Skeletal muscle tissue (tissue), 3 donors: ENCODE measurements at regions not wholly inside any gene's neighbourhood (a gene's known extent, or its start where the extent isn't known, plus 50 kb on each side); places are given as distances from the start of the nearest gene placed in this dataset.

Source experiments
- H3K27ac ChIP-seq: one replicate; pipeline ENCODE4 v1.7.0; 2013; ENCODE audit warnings: mild to moderate bottlenecking, low read depth, low read length, inconsistent platforms
- H3K27me3 ChIP-seq, 3 donors: one replicate each; pipeline ENCODE4 v1.7.0; 2013; ENCODE audit warnings: low read length in 3 of 3; ENCODE audit not compliant: control insufficient read depth in 3 of 3, insufficient read depth in 3 of 3
- H3K36me3 ChIP-seq, 3 donors: one replicate each; pipeline ENCODE4 v1.7.0; 2013; ENCODE audit warnings: low read length in 3 of 3; ENCODE audit not compliant: control insufficient read depth in 3 of 3, insufficient read depth in 3 of 3
- H3K4me1 ChIP-seq, 3 donors: one replicate each; pipeline ENCODE4 v1.7.0; 2013; ENCODE audit warnings: low read length in 3 of 3, mild to moderate bottlenecking in 3 of 3; ENCODE audit not compliant: control insufficient read depth in 3 of 3, insufficient read depth in 3 of 3
- H3K4me3 ChIP-seq, 3 donors: one replicate each; pipeline ENCODE4 v1.7.0; 2013; ENCODE audit warnings: low read length in 3 of 3
- H3K9ac ChIP-seq, 3 donors: one replicate each; pipeline ENCODE4 v1.7.0; 2013; ENCODE audit warnings: low read length in 3 of 3, mild to moderate bottlenecking in 3 of 3, moderate library complexity in 2 of 3, low read depth in 1 of 3
- H3K9me3 ChIP-seq, 3 donors: one replicate each; pipeline ENCODE4 v1.7.0; 2013; ENCODE audit warnings: low read length in 3 of 3; ENCODE audit not compliant: control insufficient read depth in 3 of 3
- donor health status: Osteomylitis.

DNA sequence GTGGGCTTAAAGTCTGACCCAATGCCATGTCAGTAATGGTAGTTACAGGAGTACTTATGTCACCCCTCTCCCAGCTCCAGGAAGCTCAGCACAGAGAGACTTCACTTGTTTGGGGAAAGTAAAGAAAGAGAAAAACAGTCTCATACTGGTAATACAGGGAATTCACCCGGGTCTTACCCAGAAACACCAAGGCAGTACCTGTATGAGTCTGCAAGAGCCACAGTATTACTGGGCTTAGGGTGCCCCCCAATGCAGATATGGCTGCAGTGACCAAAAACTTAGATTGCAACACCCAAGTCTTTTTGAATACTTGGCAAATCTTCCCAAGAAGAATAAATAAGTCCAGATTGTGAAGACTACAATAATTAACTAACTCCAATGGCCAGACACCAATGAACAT, 622.1 kb downstream of the IGSF11 start:
- Histone ChIP-seq H3K9me3 (no peaks in the 10 kb centered on the region), H3K36me3 (no peaks in the 10 kb centered on the region), H3K27me3 (no peaks in the 10 kb centered on the region), H3K27ac (no peak overlapping the region), H3K9ac (no peak overlapping the region), H3K4me1 (no peaks in the 10 kb centered on the region), H3K4me3 (no peak overlapping the region)

DNA sequence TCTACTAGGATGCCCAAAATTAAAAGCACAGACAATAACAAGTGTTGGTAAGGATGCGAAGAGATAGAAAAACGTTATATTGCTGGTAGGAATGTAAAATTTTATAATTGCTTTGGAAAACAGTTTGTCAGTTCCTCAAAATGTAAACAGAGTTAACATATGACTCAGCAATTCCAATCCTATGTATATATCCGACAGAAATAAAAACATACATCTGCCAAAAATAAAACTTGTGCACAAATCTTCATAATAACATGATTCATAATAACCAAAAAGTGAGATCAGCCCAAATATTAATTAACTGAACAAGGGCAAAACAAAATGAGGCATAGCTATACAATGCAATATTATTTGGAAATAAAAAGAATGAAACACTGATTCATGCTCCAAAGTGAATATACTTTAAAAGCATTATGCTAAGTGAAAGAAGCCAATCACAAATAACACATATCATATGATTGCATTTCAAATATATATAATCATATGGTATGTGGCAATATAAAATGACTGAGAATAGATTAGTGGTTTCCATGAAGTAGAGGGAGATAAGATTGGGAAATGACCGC, 609.3 kb downstream of the IGSF11 start:
- H3K9me3 ChIP-seq, result no peaks in the 10 kb centered on the region
- H3K4me1 ChIP-seq, result no peaks in the 10 kb centered on the region
- H3K9ac ChIP-seq, result no peak overlapping the region
- H3K27ac ChIP-seq, result no peak overlapping the region
- no peaks in the 10 kb centered on the region for H3K36me3 ChIP-seq
- no peak overlapping the region for H3K4me3 ChIP-seq
- H3K27me3 ChIP-seq, result no peaks in the 10 kb centered on the region

DNA sequence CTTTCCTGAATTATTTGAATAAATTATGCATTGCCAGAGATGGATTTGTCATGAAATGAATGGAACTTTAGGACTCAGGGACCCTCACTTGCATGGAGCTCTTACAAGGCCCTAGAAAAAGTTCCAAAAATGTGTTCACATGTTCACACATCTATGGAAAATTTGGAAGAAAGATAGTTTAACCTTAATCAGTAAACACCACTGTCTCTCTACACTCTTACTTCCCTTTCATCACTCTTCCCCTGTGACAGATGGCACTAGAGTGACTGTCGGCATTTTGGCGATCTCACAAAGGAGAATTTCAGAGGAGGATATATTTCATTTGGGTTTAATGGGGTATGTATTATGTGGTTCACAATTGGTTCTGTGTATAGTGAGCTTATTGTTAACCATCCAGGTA, 600.8 kb downstream of the IGSF11 start:
- Histone ChIP-seq H3K9me3 (peaks cover 0 to 2% (median 0%) of the 10 kb centered on the region in 3 donors), H3K36me3 (no peaks in the 10 kb centered on the region), H3K27me3 (no peaks in the 10 kb centered on the region), H3K9ac (no peak overlapping the region), H3K4me1 (no peaks in the 10 kb centered on the region), H3K4me3 (no peak overlapping the region), H3K27ac (no peak overlapping the region)

GRCh38 chr3:118435851-118436350, 598.7 kb downstream of the IGSF11 start:
- Histone ChIP-seq H3K27ac (no peak overlapping the region), H3K27me3 (no peaks in the 10 kb centered on the region), H3K36me3 (no peaks in the 10 kb centered on the region), H3K4me3 (no peak overlapping the region), H3K9me3 (peaks cover 0 to 2% (median 0%) of the 10 kb centered on the region in 3 donors), H3K9ac (no peak overlapping the region), H3K4me1 (no peaks in the 10 kb centered on the region)

DNA sequence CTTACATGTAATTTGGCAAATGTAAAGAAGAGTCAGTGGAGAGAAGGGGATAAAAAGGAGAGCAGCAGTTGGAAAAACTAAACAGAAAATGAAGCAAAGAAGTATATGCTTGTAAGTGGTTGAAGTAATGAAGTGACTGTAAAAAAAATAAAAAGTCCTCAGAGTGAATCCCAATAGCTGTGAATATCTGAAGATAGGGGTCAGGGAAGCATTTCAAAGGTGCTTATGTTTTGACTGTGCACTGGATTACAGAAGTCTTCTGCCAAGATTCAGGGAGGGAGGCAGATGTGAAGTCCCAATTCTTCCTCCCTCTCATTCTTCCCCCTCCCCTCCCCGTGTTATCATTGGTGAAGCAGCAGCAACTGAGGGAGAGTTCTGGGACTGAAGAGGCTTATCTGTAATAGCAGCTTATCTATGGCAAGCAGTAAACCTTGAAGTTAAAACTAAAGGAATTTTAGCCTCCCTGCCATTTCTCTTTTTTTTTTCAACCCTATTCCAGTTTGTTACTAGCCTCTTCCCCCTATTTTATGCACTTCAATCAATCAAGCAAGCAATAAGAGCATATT, 597.9 kb downstream of the IGSF11 start:
- H3K4me1 ChIP-seq, result no peaks in the 10 kb centered on the region
- H3K9ac ChIP-seq, result no peak overlapping the region
- no peak overlapping the region for H3K4me3 ChIP-seq
- no peaks in the 10 kb centered on the region for H3K36me3 ChIP-seq
- H3K9me3 ChIP-seq, result no peaks in the 10 kb centered on the region
- H3K27me3 ChIP-seq, result no peaks in the 10 kb centered on the region
- H3K27ac ChIP-seq, result no peak overlapping the region

DNA sequence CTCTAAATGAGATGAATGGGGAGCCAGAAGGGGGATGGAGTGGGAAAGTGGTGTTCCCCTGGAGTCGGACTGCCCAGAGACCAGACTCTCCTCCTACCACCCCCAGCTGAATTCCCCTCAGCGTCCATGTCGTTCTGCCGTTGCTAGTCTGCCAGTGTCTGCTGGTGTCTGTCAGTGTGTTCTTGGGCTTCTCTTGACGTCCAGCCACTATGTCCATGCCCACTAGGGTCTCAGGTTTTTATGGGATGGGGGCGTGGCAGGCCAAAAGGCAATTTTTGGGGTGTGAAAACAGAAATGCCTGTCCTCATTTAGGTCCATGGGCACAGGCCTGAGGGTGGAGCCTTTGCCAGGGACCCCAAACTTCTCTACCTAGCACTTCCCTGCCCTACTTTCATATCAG, 589.6 kb downstream of the IGSF11 start:
- H3K4me1 ChIP-seq, result no peaks in the 10 kb centered on the region
- no peaks in the 10 kb centered on the region for H3K9me3 ChIP-seq
- no peak overlapping the region for H3K4me3 ChIP-seq
- no peak overlapping the region for H3K9ac ChIP-seq
- no peaks in the 10 kb centered on the region for H3K27me3 ChIP-seq
- H3K36me3 ChIP-seq, result no peaks in the 10 kb centered on the region
- H3K27ac ChIP-seq, result no peak overlapping the region

- H3K4me3 ChIP-seq, result no peak overlapping the region
- H3K27ac ChIP-seq, result no peak overlapping the region
- H3K4me1 ChIP-seq, result no peaks in the 10 kb centered on the region
- H3K9me3 ChIP-seq, result peaks cover 0 to 5% (median 0%) of the 10 kb centered on the region in 3 donors
- H3K36me3 ChIP-seq, result no peaks in the 10 kb centered on the region
- H3K27me3 ChIP-seq, result no peaks in the 10 kb centered on the region
- H3K9ac ChIP-seq, result no peak overlapping the region
Measured at GRCh38 chr3:118447339-118447738, 587.3 kb downstream of the IGSF11 start.

- H3K9me3 ChIP-seq, result no peaks in the 10 kb centered on the region
- H3K27me3 ChIP-seq, result no peaks in the 10 kb centered on the region
- no peak overlapping the region for H3K27ac ChIP-seq
- no peaks in the 10 kb centered on the region for H3K36me3 ChIP-seq
- H3K9ac ChIP-seq, result no peak overlapping the region
- no peak overlapping the region for H3K4me3 ChIP-seq
- H3K4me1 ChIP-seq, result no peaks in the 10 kb centered on the region
Measured at GRCh38 chr3:118466795-118467330, 567.8 kb downstream of the IGSF11 start.

DNA sequence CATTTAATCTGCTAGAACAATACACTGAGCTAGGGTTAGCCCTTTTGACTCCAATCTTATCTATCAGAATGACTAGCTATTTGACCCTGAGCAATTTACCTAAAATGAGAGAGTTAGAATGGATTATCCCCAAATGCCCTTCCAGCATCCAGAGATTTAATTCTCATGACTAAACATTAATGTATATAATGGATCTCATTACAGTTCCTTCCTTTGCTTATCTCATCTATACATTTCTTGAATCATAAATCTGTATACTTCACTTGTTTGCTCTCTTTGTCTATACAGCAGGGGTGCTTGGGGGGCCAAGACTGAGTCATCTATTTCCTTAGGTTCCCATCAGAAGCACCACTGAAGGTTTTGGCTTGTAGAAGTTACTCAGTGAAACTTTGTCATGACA, 565.8 kb downstream of the IGSF11 start:
- no peak overlapping the region for H3K9ac ChIP-seq
- H3K4me3 ChIP-seq, result no peak overlapping the region
- no peak overlapping the region for H3K27ac ChIP-seq
- H3K9me3 ChIP-seq, result peaks cover 0 to 3% (median 0%) of the 10 kb centered on the region in 3 donors
- H3K27me3 ChIP-seq, result no peaks in the 10 kb centered on the region
- H3K4me1 ChIP-seq, result no peaks in the 10 kb centered on the region
- H3K36me3 ChIP-seq, result no peaks in the 10 kb centered on the region

GRCh38 chr3:118472586-118472985, 562.1 kb downstream of the IGSF11 start:
- H3K27ac ChIP-seq, result no peak overlapping the region
- H3K4me1 ChIP-seq, result no peaks in the 10 kb centered on the region
- peaks cover 0 to 3% (median 0%) of the 10 kb centered on the region in 3 donors for H3K9me3 ChIP-seq
- no peaks in the 10 kb centered on the region for H3K27me3 ChIP-seq
- no peak overlapping the region for H3K4me3 ChIP-seq
- no peak overlapping the region for H3K9ac ChIP-seq
- H3K36me3 ChIP-seq, result no peaks in the 10 kb centered on the region
